ENCODE measurements at regions not wholly inside any gene's neighbourhood (a gene's known extent, or its start where the extent isn't known, plus 50 kb on each side); places are given as distances from the start of the nearest gene placed in this dataset.

DNA sequence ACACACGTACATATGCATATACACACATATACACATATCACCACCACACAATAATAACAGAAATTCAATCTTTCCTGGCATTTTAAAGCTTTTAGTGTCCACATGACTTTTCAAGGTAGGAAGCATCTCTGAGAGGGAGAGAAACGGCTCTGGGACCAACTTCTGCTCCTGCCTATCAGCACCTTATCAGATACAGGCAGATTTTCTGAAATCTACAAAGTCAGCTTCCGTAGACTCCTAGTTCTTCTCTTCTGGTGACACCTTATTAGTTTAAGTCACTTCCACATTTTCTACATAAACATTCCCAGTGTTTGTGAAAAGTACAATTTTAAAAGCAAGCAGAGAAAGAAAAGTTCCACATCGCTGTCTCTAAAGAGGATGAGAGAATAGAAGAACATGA lies 74.5 kb downstream of the ZNF22 start:
- CTCF ChIA-PET = no interaction called here

More for the DNA sequence above, 74.5 kb downstream of the ZNF22 start:
- no peak for DNase-seq (ENCODE audit: low spot score)
- H3K4me3 Mint-ChIP-seq = no peak overlapping the region
- no peaks in the 10 kb centered on the region for H3K27me3 Mint-ChIP-seq (ENCODE audit: low read depth)
- H3K9me3 Mint-ChIP-seq = peaks cover 20% of the 10 kb centered on the region
- TF ChIP-seq STAT6 (CRISPR knock-in tag; conservative IDR thresholded peaks at IDR 0.05; ENCODE audit: low read depth) (no peak), ZNF232 (CRISPR knock-in tag; IDR thresholded peaks at IDR 0.05) (no peak), ZNF671 (CRISPR knock-in tag; IDR thresholded peaks at IDR 0.05) (no peak), ZBTB43 (CRISPR knock-in tag; IDR thresholded peaks at IDR 0.05) (no peak), ZNF532 (CRISPR knock-in tag; IDR thresholded peaks at IDR 0.05; ENCODE audit: borderline replicate concordance) (no peak), NFYB (CRISPR knock-in tag; conservative IDR thresholded peaks at IDR 0.05; ENCODE audit: low read depth) (no peak), MXD4 (CRISPR knock-in tag; IDR thresholded peaks at IDR 0.05; ENCODE audit: borderline replicate concordance) (no peak), FOXJ3 (CRISPR knock-in tag; IDR thresholded peaks at IDR 0.05; ENCODE audit: borderline replicate concordance) (no peak), GRHL2 (CRISPR knock-in tag; IDR thresholded peaks at IDR 0.05; ENCODE audit: insufficient replicate concordance, severe bottlenecking) (no peak), E2F4 (CRISPR knock-in tag; IDR thresholded peaks at IDR 0.05; ENCODE audit: borderline replicate concordance, low read depth) (no peak), AFF4 (CRISPR knock-in tag; IDR thresholded peaks at IDR 0.05; ENCODE audit: borderline replicate concordance) (no peak), E2F1 (CRISPR knock-in tag; IDR thresholded peaks at IDR 0.05) (no peak), PRRX2 (CRISPR knock-in tag; IDR thresholded peaks at IDR 0.05) (no peak), JUN (CRISPR knock-in tag; IDR thresholded peaks at IDR 0.05) (no peak), FOXP1 (CRISPR knock-in tag; IDR thresholded peaks at IDR 0.05; ENCODE audit: borderline replicate concordance) (no peak)
- TF ChIP-seq, protein P1, sequence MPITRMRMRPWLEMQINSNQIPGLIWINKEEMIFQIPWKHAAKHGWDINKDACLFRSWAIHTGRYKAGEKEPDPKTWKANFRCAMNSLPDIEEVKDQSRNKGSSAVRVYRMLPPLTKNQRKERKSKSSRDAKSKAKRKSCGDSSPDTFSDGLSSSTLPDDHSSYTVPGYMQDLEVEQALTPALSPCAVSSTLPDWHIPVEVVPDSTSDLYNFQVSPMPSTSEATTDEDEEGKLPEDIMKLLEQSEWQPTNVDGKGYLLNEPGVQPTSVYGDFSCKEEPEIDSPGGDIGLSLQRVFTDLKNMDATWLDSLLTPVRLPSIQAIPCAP (CRISPR knock-in tag; IDR thresholded peaks at IDR 0.05) = no peak
- TF ChIP-seq, protein P2, sequence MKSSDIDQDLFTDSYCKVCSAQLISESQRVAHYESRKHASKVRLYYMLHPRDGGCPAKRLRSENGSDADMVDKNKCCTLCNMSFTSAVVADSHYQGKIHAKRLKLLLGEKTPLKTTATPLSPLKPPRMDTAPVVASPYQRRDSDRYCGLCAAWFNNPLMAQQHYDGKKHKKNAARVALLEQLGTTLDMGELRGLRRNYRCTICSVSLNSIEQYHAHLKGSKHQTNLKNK (CRISPR knock-in tag; IDR thresholded peaks at IDR 0.05) = no peak
- POLR2A ChIA-PET = no interaction called here
- ATAC-seq = no peak
- peaks cover 9% of the 10 kb centered on the region for H3K36me3 Mint-ChIP-seq
- H3K27ac Mint-ChIP-seq = no peak overlapping the region
- H3K4me1 Mint-ChIP-seq = peaks cover 21% of the 10 kb centered on the region
